T-helper 2 cell treated with Interferon-gamma antibody and Interleukin-4, amounts not matched to agents 100 ng/mL and 5 ng/mL, for 36 hours (primary cell): ENCODE measurements at regions not wholly inside any gene's neighbourhood (a gene's known extent, or its start where the extent isn't known, plus 50 kb on each side); places are given as distances from the start of the nearest gene placed in this dataset.

ENCODE experiments used
- intact Hi-C: fragments of 100-400 bp; cut with micrococcal nuclease; formaldehyde crosslinking; loops from one replicate; pipeline ENCODE4 v1.15.1; 2023

DNA sequence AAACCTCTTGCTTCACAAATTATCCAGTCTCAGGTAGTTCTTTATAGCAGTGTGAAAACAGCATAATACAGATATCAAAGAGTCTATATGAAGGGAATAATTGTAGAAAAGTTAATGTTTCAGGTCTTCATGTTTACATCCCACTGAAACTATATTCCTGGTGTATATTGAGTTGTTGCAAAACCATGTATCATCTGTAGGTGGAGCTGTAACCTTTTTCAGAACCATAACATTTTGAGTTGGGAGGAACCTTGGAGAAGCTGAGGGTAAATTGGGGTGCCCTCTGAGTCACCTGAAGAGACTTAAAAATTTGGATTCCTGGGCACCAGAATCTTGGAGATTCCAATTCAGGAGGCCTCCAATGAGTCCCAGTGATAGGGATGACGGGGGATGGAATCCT lies 51.9 kb upstream of the TAPT1 start:
- intact Hi-C loops: no loop called here
